Heart left ventricle (tissue), 13 donors: ENCODE measurements at regions not wholly inside any gene's neighbourhood (a gene's known extent, or its start where the extent isn't known, plus 50 kb on each side); places are given as distances from the start of the nearest gene placed in this dataset.

ENCODE experiments used
- CTCF ChIP-seq, 12 donors: fragments of 200-600 bp; sonication (generic) in 4 of 12; IDR thresholded peaks; one replicate each; pipeline versions ENCODE4 v1.5.0 to v1.8.0; 2018 to 2022; ENCODE audit warnings: antibody characterized with exemption in 12 of 12, mild to moderate bottlenecking in 5 of 12
- POLR2A ChIP-seq, 2 donors: fragments of 450-650 bp; IDR thresholded peaks; one replicate each; pipeline ENCODE4 v1.6.1; 2017; ENCODE audit warnings: antibody characterized with exemption in 2 of 2, mild to moderate bottlenecking in 2 of 2, moderate library complexity in 2 of 2
- donor health status: ischemic (EF 13 %, LVEDD 7.1; RV severe dilation, severe dysfunction).
- donor health status: DM: no; HTN: yes; CAD: no.
- donor health status: DM: no; HTN: no; CAD: no.
- donor health status: ischemic (EF 25% LVEDD 6.9; RV normal size, moderate dysfunction).
- donor health status: ischemic (EF 25% LVEDD 5.7; RV mildly dilated, moderate dysfunction).
- donor health status: ischemic (EF 35%, LVEDD 5.7; RV mildly dilated, moderate dysfunction).
- donor health status: nonischemic (EF 11% LVEDD 7.7; RV severe dilation, severe dysfunction).
- donor health status: DM: yes; HTN: yes; CAD: no.
- donor health status: PGD.
- donor health status: ischemic (EF 29% LVEDD 5.4; RV normal size, mild dysfunction).
- donor health status: nonischemic (EF 23%, LVEDD 6.1; RV moderate dilation, normal function).

- TF ChIP-seq CTCF (IDR thresholded peaks at IDR 0.05), result no peak
- no peak for TF ChIP-seq POLR2A (IDR thresholded peaks at IDR 0.05)
These were observed 438.2 kb downstream of the BCAT1 start for GRCh38 chr12:24510581-24511125.
